Heart left ventricle (tissue), 16 donors: ENCODE measurements at regions not wholly inside any gene's neighbourhood (a gene's known extent, or its start where the extent isn't known, plus 50 kb on each side); places are given as distances from the start of the nearest gene placed in this dataset.

Experiments
- ATAC-seq, 4 donors: fragments of 200-7000 bp; cut with Tn5 transposase; one replicate each; pipeline ENCODE4 v1.9.1; 2020 to 2022; ENCODE audit warnings: moderate library complexity in 4 of 4, mild to moderate bottlenecking in 3 of 4, moderate number of reproducible peaks in 1 of 4
- DNase-seq, 5 donors: peaks; one replicate each; pipeline ENCODE4 v3.0.0-alpha.2; 2020
- H3K27ac ChIP-seq, 12 donors: fragments of 200-600 bp; sonication (generic) in 4 of 12; one replicate each; pipeline versions ENCODE4 v1.5.0 to v1.8.0; 2016 to 2022; ENCODE audit warnings: mild to moderate bottlenecking in 2 of 12
- H3K27me3 ChIP-seq, 9 donors: fragments of 200-600 bp; sonication (generic) in 2 of 9; one replicate each; pipeline versions ENCODE4 v1.5.1 to v1.8.0; 2016 to 2022; ENCODE audit warnings: mild to moderate bottlenecking in 3 of 9
- H3K36me3 ChIP-seq, 9 donors: fragments of 200-600 bp; sonication (generic) in 2 of 9; one replicate each; pipeline versions ENCODE4 v1.5.0 to v1.8.0; 2018 to 2022; ENCODE audit warnings: mild to moderate bottlenecking in 2 of 9
- H3K4me1 ChIP-seq, 12 donors: fragments of 200-600 bp; sonication (generic) in 4 of 12; one replicate each; pipeline versions ENCODE4 v1.5.0 to v1.8.0; 2016 to 2022; ENCODE audit warnings: mild to moderate bottlenecking in 3 of 12
- H3K4me3 ChIP-seq, 12 donors: fragments of 200-600 bp; sonication (generic) in 4 of 12; one replicate each; pipeline versions ENCODE4 v1.5.0 to v1.8.0; 2017 to 2022; ENCODE audit warnings: mild to moderate bottlenecking in 9 of 12, moderate library complexity in 4 of 12
- H3K9me3 ChIP-seq, 12 donors: fragments of 200-600 bp; sonication (generic) in 4 of 12; one replicate each; pipeline versions ENCODE4 v1.5.0 to v1.8.0; 2016 to 2022; ENCODE audit warnings: mild to moderate bottlenecking in 1 of 12
- CTCF ChIP-seq, 12 donors: fragments of 200-600 bp; sonication (generic) in 4 of 12; IDR thresholded peaks; one replicate each; pipeline versions ENCODE4 v1.5.0 to v1.8.0; 2018 to 2022; ENCODE audit warnings: antibody characterized with exemption in 12 of 12, mild to moderate bottlenecking in 5 of 12
- POLR2A ChIP-seq, 2 donors: fragments of 450-650 bp; IDR thresholded peaks; one replicate each; pipeline ENCODE4 v1.6.1; 2017; ENCODE audit warnings: antibody characterized with exemption in 2 of 2, mild to moderate bottlenecking in 2 of 2, moderate library complexity in 2 of 2
- WGBS, 4 donors: extraction: QIAGEN DNeasy Blood & Tissue Kit in 2 of 4; methylation state at CpG; one replicate each; pipeline versions ENCODE4 v1.1.5 to v1.1.7; 2013 to 2018; 5-methylcytosine and 5-hydroxymethylcytosine counted together
- intact Hi-C, 10 donors: fragments of 100-400 bp; cut with DNase I; formaldehyde crosslinking; loops; one replicate each; pipeline versions ENCODE4 v1.11.1 to v1.14.2; 2022
- donor health status: ischemic (EF 13 %, LVEDD 7.1; RV severe dilation, severe dysfunction).
- donor health status: healthy with polysubstance abuse.
- donor health status: DM: no; HTN: yes; CAD: no.
- donor health status: DM: no; HTN: no; CAD: no.
- donor health status: ischemic (EF 25% LVEDD 6.9; RV normal size, moderate dysfunction).
- donor health status: ischemic (EF 25% LVEDD 5.7; RV mildly dilated, moderate dysfunction).
- donor health status: healthy.
- donor health status: DM: yes; HTN: yes; CAD: no.
- donor health status: ischemic (EF 35%, LVEDD 5.7; RV mildly dilated, moderate dysfunction).
- donor health status: nonischemic (EF 11% LVEDD 7.7; RV severe dilation, severe dysfunction).
- donor health status: DM: yes; HTN: yes; CAD: no.
- donor health status: PGD.
- donor health status: ischemic (EF 29% LVEDD 5.4; RV normal size, mild dysfunction).
- donor health status: nonischemic (EF 23%, LVEDD 6.1; RV moderate dilation, normal function).

GRCh38 chrX:9184211-9184610 lies 150.3 kb upstream of the FAM9B start:
- peaks cover 0 to 21% (median 0%) of the 10 kb centered on the region in 9 donors for H3K27me3 ChIP-seq
- intact Hi-C loops = no loop called here
- 56 to 80% (median 70%) methylated on average over 4 of the region's 4 CpGs for WGBS, 4 donors
- no peaks in the 10 kb centered on the region for H3K36me3 ChIP-seq
- TF ChIP-seq POLR2A (IDR thresholded peaks at IDR 0.05) (no peak), CTCF (IDR thresholded peaks at IDR 0.05) (no peak)
- DNase-seq (no peak), ATAC-seq (no peak)
- peaks cover 0 to 4% (median 0%) of the 10 kb centered on the region in 12 donors for H3K9me3 ChIP-seq
- H3K4me3 ChIP-seq = no peak overlapping the region
- no peaks in the 10 kb centered on the region for H3K4me1 ChIP-seq
- no peak overlapping the region for H3K27ac ChIP-seq

GRCh38 chrX:9188117-9188516 lies 154.2 kb upstream of the FAM9B start:
- H3K4me3 ChIP-seq = no peak overlapping the region
- no peaks in the 10 kb centered on the region for H3K36me3 ChIP-seq
- no peaks in the 10 kb centered on the region for H3K9me3 ChIP-seq
- ATAC-seq = no peak
- 71 to 87% (median 78%) methylated on average over 3 of the region's 3 CpGs for WGBS, 4 donors
- TF ChIP-seq POLR2A (IDR thresholded peaks at IDR 0.05) (no peak), CTCF (IDR thresholded peaks at IDR 0.05) (no peak)
- no peak overlapping the region for H3K27ac ChIP-seq
- no peak for DNase-seq
- no peaks in the 10 kb centered on the region for H3K4me1 ChIP-seq
- H3K27me3 ChIP-seq = peaks cover 0 to 26% (median 0%) of the 10 kb centered on the region in 9 donors
- intact Hi-C loops = no loop called here

- TF ChIP-seq POLR2A (IDR thresholded peaks at IDR 0.05) = no peak
- ATAC-seq = no peak
- peaks cover 0 to 26% (median 0%) of the 10 kb centered on the region in 9 donors for H3K27me3 ChIP-seq
- 58 to 74% (median 69%) methylated on average over 9 of the region's 9 CpGs for WGBS, 4 donors
- no peak for DNase-seq
- H3K4me1 ChIP-seq = no peaks in the 10 kb centered on the region
- intact Hi-C loops = no loop called here
- no peaks in the 10 kb centered on the region for H3K36me3 ChIP-seq
- H3K4me3 ChIP-seq = no peak overlapping the region
- no peaks in the 10 kb centered on the region for H3K9me3 ChIP-seq
- H3K27ac ChIP-seq = no peak overlapping the region
These were observed 155.4 kb upstream of the FAM9B start for GRCh38 chrX:9189286-9189685.

GRCh38 chrX:9191392-9191791 lies 157.5 kb upstream of the FAM9B start:
- ATAC-seq = no peak
- WGBS, 4 donors = 85 to 90% (median 89%) methylated on average over 5 of the region's 5 CpGs
- intact Hi-C loops = no loop called here
- no peak overlapping the region for H3K27ac ChIP-seq
- no peak for TF ChIP-seq POLR2A (IDR thresholded peaks at IDR 0.05)
- TF ChIP-seq CTCF (IDR thresholded peaks at IDR 0.05) = no peak
- no peaks in the 10 kb centered on the region for H3K4me1 ChIP-seq
- no peaks in the 10 kb centered on the region for H3K9me3 ChIP-seq
- no peaks in the 10 kb centered on the region for H3K36me3 ChIP-seq
- DNase-seq = no peak
- H3K4me3 ChIP-seq = no peak overlapping the region
- peaks cover 0 to 24% (median 0%) of the 10 kb centered on the region in 9 donors for H3K27me3 ChIP-seq

- 46 to 69% (median 57%) methylated on average over 3 to 4 of the region's 4 CpGs for WGBS, 4 donors
- TF ChIP-seq CTCF (IDR thresholded peaks at IDR 0.05) (no peak), POLR2A (IDR thresholded peaks at IDR 0.05) (no peak)
- no peak for DNase-seq
- intact Hi-C loops = no loop called here
- no peak overlapping the region for H3K4me3 ChIP-seq
- no peak for ATAC-seq
- no peaks in the 10 kb centered on the region for H3K4me1 ChIP-seq
- no peaks in the 10 kb centered on the region for H3K36me3 ChIP-seq
- peaks cover 0 to 11% (median 0%) of the 10 kb centered on the region in 9 donors for H3K27me3 ChIP-seq
- H3K9me3 ChIP-seq = no peaks in the 10 kb centered on the region
- no peak overlapping the region for H3K27ac ChIP-seq
These were observed 161.4 kb upstream of the FAM9B start for GRCh38 chrX:9195199-9195880.
